ENCODE measurements at regions not wholly inside any gene's neighbourhood (a gene's known extent, or its start where the extent isn't known, plus 50 kb on each side); places are given as distances from the start of the nearest gene placed in this dataset.
"Not testable (repeated sequence)": the region's sequence is repeated elsewhere in the genome, so short reads cannot be mapped to it uniquely, and the experiment has no call there.

GRCh38 chr2:60347781-60348180 lies 205.7 kb downstream of the BCL11A start:
- H3K27ac ChIP-seq: no peak overlapping the region
- WGBS (ENCODE audit: missing lambda C conversion rate): 40% methylated on average over 5 of the region's 5 CpGs
- 0 out of 6 replicates have a peak, but pooled peaks of 1 of the 2 experiments have one; percentile 21 for ATAC-seq
- FAIRE-seq: no peak
- no peak overlapping the region for H3K4me3 ChIP-seq
- ChIA-PET POLR2A (no interaction called here), CTCF (no interaction called here)
- H3K9me3 ChIP-seq: no peaks in the 10 kb centered on the region
- DNase-seq (ENCODE audit: low read depth in 1 of 2, low spot score in 1 of 2): no peak
- TF ChIP-seq CHD4 (IDR thresholded peaks at IDR 0.05; ENCODE audit: borderline replicate concordance) (no peak), JUN (IDR thresholded peaks at IDR 0.05) (no peak), HES2 (IDR thresholded peaks at IDR 0.05) (no peak)
- H3K4me2 ChIP-seq: no peak overlapping the region
- no peaks in the 10 kb centered on the region for H3K4me1 ChIP-seq

- H3K4me3 ChIP-seq; DNase-seq (ENCODE audit: low read depth in 1 of 2, low spot score in 1 of 2); POLR2A ChIA-PET; H3K9me3 ChIP-seq; FAIRE-seq; ATAC-seq; H3K4me2 ChIP-seq; H3K4me1 ChIP-seq; H3K27ac ChIP-seq: not testable (repeated sequence)
- 55% methylated on average over 4 of the region's 4 CpGs for WGBS (ENCODE audit: missing lambda C conversion rate)
- CTCF ChIA-PET: interaction anchor here (1.2 kb wide), 1 partner anchor 10 kb away, joined by 4 read pairs; no protein-coding TSS in a partner anchor
Measured at GRCh38 chr2:60342491-60342890, 211.0 kb downstream of the BCL11A start.

- FAIRE-seq (no peak), ATAC-seq (no peak), DNase-seq (ENCODE audit: low read depth in 1 of 2, low spot score in 1 of 2) (no peak)
- Histone ChIP-seq H3K4me2 (no peak overlapping the region), H3K27ac (no peak overlapping the region), H3K4me1 (no peaks in the 10 kb centered on the region), H3K4me3 (no peak overlapping the region), H3K9me3 (no peaks in the 10 kb centered on the region)
- TF ChIP-seq HMGXB4 (CRISPR knock-in tag; IDR thresholded peaks at IDR 0.05; ENCODE audit: borderline replicate concordance): no peak
- no peak for TF ChIP-seq KDM1A (IDR thresholded peaks at IDR 0.05; ENCODE audit: low read depth)
- no peak for TF ChIP-seq CHD4 (IDR thresholded peaks at IDR 0.05; ENCODE audit: borderline replicate concordance)
- TF ChIP-seq JUNB (IDR thresholded peaks at IDR 0.05): no peak
- no peak for TF ChIP-seq JUN (IDR thresholded peaks at IDR 0.05)
- TF ChIP-seq HES2 (IDR thresholded peaks at IDR 0.05): no peak
- TF ChIP-seq CBX2 (IDR thresholded peaks at IDR 0.05; ENCODE audit: borderline replicate concordance, low read depth): no peak
- no peak for TF ChIP-seq E2F6 (IDR thresholded peaks at IDR 0.05; ENCODE audit: borderline replicate concordance, low read depth)
- no peak for TF ChIP-seq CBX8 (IDR thresholded peaks at IDR 0.05)
- no peak for TF ChIP-seq ZFP36 (IDR thresholded peaks at IDR 0.05; ENCODE audit: borderline replicate concordance, partially characterized antibody)
- no peak for TF ChIP-seq PHF8 (IDR thresholded peaks at IDR 0.05; ENCODE audit: borderline replicate concordance, low read depth)
- TF ChIP-seq KDM5A (IDR thresholded peaks at IDR 0.05): no peak
- no peak for TF ChIP-seq ZNF302 (CRISPR knock-in tag; IDR thresholded peaks at IDR 0.05)
- TF ChIP-seq HOXB13 (CRISPR knock-in tag; IDR thresholded peaks at IDR 0.05; ENCODE audit: low read depth): no peak
- CTCF ChIA-PET: interaction anchor here (1.2 kb wide), 1 partner anchor 11 kb away, joined by 4 read pairs; no protein-coding TSS in a partner anchor
- POLR2A ChIA-PET: no interaction called here
- 23% methylated on average over 7 of the region's 7 CpGs for WGBS (ENCODE audit: missing lambda C conversion rate)
Measured at GRCh38 chr2:60341151-60341550, 212.3 kb downstream of the BCL11A start.

- no peak overlapping the region for H3K4me3 ChIP-seq
- POLR2A ChIA-PET: no interaction called here
- H3K4me2 ChIP-seq: no peak overlapping the region
- CTCF ChIA-PET: interaction anchor here (0.5 kb wide), 1 partner anchor 76 kb away, joined by 3 read pairs; no protein-coding TSS in a partner anchor
- FAIRE-seq (no peak), ATAC-seq (no peak), DNase-seq (ENCODE audit: low read depth in 1 of 2, low spot score in 1 of 2) (no peak)
- H3K27ac ChIP-seq: no peak overlapping the region
- 3% methylated on average over 2 of the region's 2 CpGs for WGBS (ENCODE audit: missing lambda C conversion rate)
- H3K4me1 ChIP-seq: no peaks in the 10 kb centered on the region
- no peaks in the 10 kb centered on the region for H3K9me3 ChIP-seq
- no peak for TF ChIP-seq TFCP2L1 (CRISPR knock-in tag; IDR thresholded peaks at IDR 0.05)
- TF ChIP-seq PHF8 (IDR thresholded peaks at IDR 0.05; ENCODE audit: borderline replicate concordance, low read depth): no peak
- no peak for TF ChIP-seq E2F6 (IDR thresholded peaks at IDR 0.05; ENCODE audit: borderline replicate concordance, low read depth)
- no peak for TF ChIP-seq RNF2 (IDR thresholded peaks at IDR 0.05; ENCODE audit: borderline replicate concordance, low read depth)
- no peak for TF ChIP-seq REST (IDR thresholded peaks at IDR 0.05)
- no peak for TF ChIP-seq HMGXB4 (CRISPR knock-in tag; IDR thresholded peaks at IDR 0.05; ENCODE audit: borderline replicate concordance)
- no peak for TF ChIP-seq CBX2 (IDR thresholded peaks at IDR 0.05; ENCODE audit: borderline replicate concordance, low read depth)
- no peak for TF ChIP-seq HOXB5 (CRISPR knock-in tag; IDR thresholded peaks at IDR 0.05)
Measured at GRCh38 chr2:60339286-60339685, 214.2 kb downstream of the BCL11A start.

All from A549 (cell line).